PC-3 (cell line): ENCODE measurements at regions not wholly inside any gene's neighbourhood (a gene's known extent, or its start where the extent isn't known, plus 50 kb on each side); places are given as distances from the start of the nearest gene placed in this dataset.

ENCODE experiments used
- ATAC-seq: fragments of 200-7000 bp; cut with Tn5 transposase; 2 replicates; pipeline ENCODE4 v1.9.1; 2020; ENCODE audit warnings: mild to moderate bottlenecking, moderate library complexity
- BruUV-seq: library from RNA; stranded (reverse); fragments of 400-500 nt; replicated peaks from 2 replicates; lab custom pipeline; 2021; lab: Mats Ljungman, UMichigan
- CTCF ChIA-PET: fragments of 300-600 bp; sonication (Branson Sonifier 250); formaldehyde crosslinking; loops from one replicate; lab custom pipeline; 2022; ENCODE audit warnings: antibody characterized with exemption; lab: Charles Lee
- POLR2A ChIA-PET: fragments of 300-600 bp; sonication (Branson Sonifier 250); formaldehyde crosslinking; loops from one replicate; lab custom pipeline; 2022; ENCODE audit warnings: antibody characterized with exemption; ENCODE audit not compliant: unreplicated experiment; lab: Charles Lee
- DNase-seq: peaks from one replicate; pipeline ENCODE4 v3.0.0-alpha.2; 2015
- H2AFZ ChIP-seq: fragments of 300-600 bp; sonication (generic); 2 replicates; pipeline ENCODE4 v1.6.0; 2016; ENCODE audit warnings: antibody characterized with exemption, low read length
- H3F3A ChIP-seq: fragments of 300-600 bp; sonication (generic); one replicate; pipeline ENCODE4 v1.6.0; 2017; ENCODE audit warnings: antibody characterized with exemption, low read length, control low read depth, mild to moderate bottlenecking; ENCODE audit not compliant: unreplicated experiment
- H3K27ac ChIP-seq: fragments of 300-600 bp; sonication (generic); 2 replicates; pipeline ENCODE4 v1.5.1; 2016; ENCODE audit warnings: mild to moderate bottlenecking, low read length
- H3K27me3 ChIP-seq: fragments of 300-600 bp; sonication (generic); 2 replicates; pipeline ENCODE4 v1.6.1; 2016; ENCODE audit warnings: low read length, mixed read lengths
- H3K36me3 ChIP-seq: fragments of 300-600 bp; sonication (generic); 2 replicates; pipeline ENCODE4 v1.6.1; 2016; ENCODE audit warnings: low read depth, mixed run types, low read length, mixed read lengths
- H3K4me1 ChIP-seq: fragments of 300-600 bp; sonication (generic); 2 replicates; pipeline ENCODE4 v1.5.1; 2016; ENCODE audit warnings: low read length; ENCODE audit not compliant: insufficient read depth
- H3K4me2 ChIP-seq: fragments of 300-600 bp; sonication (generic); 2 replicates; pipeline ENCODE4 v1.6.0; 2016; ENCODE audit warnings: low read length
- H3K4me3 ChIP-seq: fragments of 300-600 bp; sonication (generic); 2 replicates; pipeline ENCODE4 v1.5.1; 2016; ENCODE audit warnings: mild to moderate bottlenecking, low read length, mixed read lengths
- H3K79me2 ChIP-seq: fragments of 300-600 bp; sonication (generic); 2 replicates; pipeline ENCODE4 v1.6.1; 2017; ENCODE audit warnings: low read length, mixed read lengths
- H3K9ac ChIP-seq: fragments of 300-600 bp; sonication (generic); 2 replicates; pipeline ENCODE4 v1.6.0; 2016; ENCODE audit warnings: mild to moderate bottlenecking, low read length
- H3K9me2 ChIP-seq: fragments of 300-600 bp; sonication (generic); replicated peaks from 2 replicates; pipeline ENCODE4 v1.6.1; 2016; ENCODE audit warnings: mixed run types, low read length, mixed read lengths
- H3K9me3 ChIP-seq: fragments of 300-600 bp; sonication (generic); 2 replicates; pipeline ENCODE4 v1.6.1; 2016; ENCODE audit warnings: low read length, mixed read lengths
- H4K20me1 ChIP-seq: fragments of 300-600 bp; sonication (generic); 2 replicates; pipeline ENCODE4 v1.6.1; 2016; ENCODE audit warnings: low read length, mixed read lengths
- CTCF ChIP-seq: fragments of 300-600 bp; sonication (generic); conservative IDR thresholded peaks from 2 replicates; pipeline ENCODE4 v1.5.1; 2017; ENCODE audit warnings: antibody characterized with exemption, low read depth, mild to moderate bottlenecking, low read length
- EZH2 ChIP-seq: fragments of 300-600 bp; sonication (generic); IDR thresholded peaks from one replicate; pipeline ENCODE4 v1.6.1; 2017; ENCODE audit warnings: antibody characterized with exemption, mild to moderate bottlenecking, low read length; ENCODE audit not compliant: unreplicated experiment
- EZH2phosphoT487 ChIP-seq: fragments of 300-600 bp; sonication (generic); IDR thresholded peaks from 2 replicates; pipeline ENCODE4 v1.6.1; 2018; ENCODE audit warnings: mild to moderate bottlenecking, antibody characterized with exemption, low read length, borderline replicate concordance
- intact Hi-C: fragments of 100-400 bp; cut with micrococcal nuclease; formaldehyde crosslinking; loops from 2 replicates; pipeline ENCODE4 v1.9.0; 2023

GRCh38 chr13:30019648-30020626 lies 169.5 kb upstream of the UBL3 start:
- Histone ChIP-seq H3K27me3 (no peaks in the 10 kb centered on the region), H3K27ac (no peak overlapping the region), H3K4me1 (peaks cover 14% of the 10 kb centered on the region), H3K4me2 (peak overlapping the region; percentile 9; the same call in 1 of the 2 replicates), H2AFZ (no peak overlapping the region), H4K20me1 (no peaks in the 10 kb centered on the region), H3K4me3 (no peak overlapping the region), H3K79me2 (no peaks in the 10 kb centered on the region), H3K9me3 (no peaks in the 10 kb centered on the region), H3K36me3 (no peaks in the 10 kb centered on the region), H3K9me2 (no peaks in the 10 kb centered on the region), H3K9ac (no peak overlapping the region), H3F3A (no peaks in the 10 kb centered on the region)
- ChIA-PET CTCF (no interaction called here), POLR2A (no interaction called here)
- BruUV-seq: no TSS peak
- DNase-seq (no peak), ATAC-seq (no peak)
- intact Hi-C loops: no loop called here
- TF ChIP-seq CTCF (no peak), EZH2 (no peak), EZH2phosphoT487 (no peak)

GRCh38 chr13:30017880-30018279 lies 167.5 kb upstream of the UBL3 start:
- Histone ChIP-seq H4K20me1 (no peaks in the 10 kb centered on the region), H3K27me3 (no peaks in the 10 kb centered on the region), H3K9ac (no peak overlapping the region), H3K79me2 (no peaks in the 10 kb centered on the region), H3K4me2 (no peak overlapping the region), H3F3A (no peaks in the 10 kb centered on the region), H3K9me2 (no peaks in the 10 kb centered on the region), H2AFZ (no peak overlapping the region), H3K36me3 (no peaks in the 10 kb centered on the region), H3K4me3 (no peak overlapping the region), H3K27ac (no peak overlapping the region), H3K4me1 (peaks cover 14% of the 10 kb centered on the region), H3K9me3 (no peaks in the 10 kb centered on the region)
- TF ChIP-seq EZH2phosphoT487 (no peak), EZH2 (no peak), CTCF (no peak)
- POLR2A ChIA-PET: no interaction called here
- no peak for ATAC-seq
- intact Hi-C loops: no loop called here
- BruUV-seq: no TSS peak
- no peak for DNase-seq
- CTCF ChIA-PET: interaction anchor here (0.6 kb wide), 1 partner anchor 95 kb away, joined by 3 read pairs; no protein-coding TSS in a partner anchor

- Histone ChIP-seq H3K36me3 (no peaks in the 10 kb centered on the region), H3K9me2 (no peaks in the 10 kb centered on the region), H3K4me1 (peaks cover 11% of the 10 kb centered on the region), H3K79me2 (no peaks in the 10 kb centered on the region), H3K27ac (no peak overlapping the region), H3F3A (no peaks in the 10 kb centered on the region), H3K9me3 (no peaks in the 10 kb centered on the region), H3K27me3 (no peaks in the 10 kb centered on the region), H2AFZ (no peak overlapping the region), H3K4me3 (no peak overlapping the region), H4K20me1 (no peaks in the 10 kb centered on the region), H3K4me2 (no peak overlapping the region), H3K9ac (no peak overlapping the region)
- TF ChIP-seq CTCF (no peak), EZH2 (no peak), EZH2phosphoT487 (no peak)
- ChIA-PET POLR2A (no interaction called here), CTCF (no interaction called here)
- ATAC-seq (no peak), DNase-seq (no peak)
- BruUV-seq: no TSS peak
- intact Hi-C loops: no loop called here
Measured at GRCh38 chr13:30016398-30016797, 166.0 kb upstream of the UBL3 start.
